ENCODE measurements at regions not wholly inside any gene's neighbourhood (a gene's known extent, or its start where the extent isn't known, plus 50 kb on each side); places are given as distances from the start of the nearest gene placed in this dataset.
"Not testable (repeated sequence)": the region's sequence is repeated elsewhere in the genome, so short reads cannot be mapped to it uniquely, and the experiment has no call there.

DNA sequence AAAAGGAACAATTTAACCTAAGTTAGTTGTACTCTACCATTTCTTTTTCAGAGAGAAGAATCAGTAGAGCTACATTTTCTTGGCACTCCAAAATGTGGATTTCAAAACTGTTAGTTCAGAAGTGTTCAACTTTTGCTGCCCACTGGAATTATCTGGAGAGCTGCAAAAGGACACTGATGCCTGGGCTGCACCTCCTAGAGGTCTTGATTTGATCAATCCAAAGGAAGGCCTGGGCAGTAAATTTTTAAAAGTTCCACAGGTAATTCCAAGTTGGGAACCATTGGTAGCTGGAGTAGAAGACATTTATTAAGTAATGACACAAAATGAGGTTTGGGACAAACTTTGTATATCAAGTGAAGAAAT is 79.3 kb upstream of the HMCN1 start:
- no peak for DNase-seq (ENCODE audit: low read depth)
- TF ChIP-seq, protein P1, sequence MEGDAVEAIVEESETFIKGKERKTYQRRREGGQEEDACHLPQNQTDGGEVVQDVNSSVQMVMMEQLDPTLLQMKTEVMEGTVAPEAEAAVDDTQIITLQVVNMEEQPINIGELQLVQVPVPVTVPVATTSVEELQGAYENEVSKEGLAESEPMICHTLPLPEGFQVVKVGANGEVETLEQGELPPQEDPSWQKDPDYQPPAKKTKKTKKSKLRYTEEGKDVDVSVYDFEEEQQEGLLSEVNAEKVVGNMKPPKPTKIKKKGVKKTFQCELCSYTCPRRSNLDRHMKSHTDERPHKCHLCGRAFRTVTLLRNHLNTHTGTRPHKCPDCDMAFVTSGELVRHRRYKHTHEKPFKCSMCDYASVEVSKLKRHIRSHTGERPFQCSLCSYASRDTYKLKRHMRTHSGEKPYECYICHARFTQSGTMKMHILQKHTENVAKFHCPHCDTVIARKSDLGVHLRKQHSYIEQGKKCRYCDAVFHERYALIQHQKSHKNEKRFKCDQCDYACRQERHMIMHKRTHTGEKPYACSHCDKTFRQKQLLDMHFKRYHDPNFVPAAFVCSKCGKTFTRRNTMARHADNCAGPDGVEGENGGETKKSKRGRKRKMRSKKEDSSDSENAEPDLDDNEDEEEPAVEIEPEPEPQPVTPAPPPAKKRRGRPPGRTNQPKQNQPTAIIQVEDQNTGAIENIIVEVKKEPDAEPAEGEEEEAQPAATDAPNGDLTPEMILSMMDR (IDR thresholded peaks at IDR 0.05; ENCODE audit: control insufficient read depth, extremely low read depth, insufficient read depth) = no peak
- no peak overlapping the region for H3K4me3 ChIP-seq (ENCODE audit: low read depth, low read length)

DNA sequence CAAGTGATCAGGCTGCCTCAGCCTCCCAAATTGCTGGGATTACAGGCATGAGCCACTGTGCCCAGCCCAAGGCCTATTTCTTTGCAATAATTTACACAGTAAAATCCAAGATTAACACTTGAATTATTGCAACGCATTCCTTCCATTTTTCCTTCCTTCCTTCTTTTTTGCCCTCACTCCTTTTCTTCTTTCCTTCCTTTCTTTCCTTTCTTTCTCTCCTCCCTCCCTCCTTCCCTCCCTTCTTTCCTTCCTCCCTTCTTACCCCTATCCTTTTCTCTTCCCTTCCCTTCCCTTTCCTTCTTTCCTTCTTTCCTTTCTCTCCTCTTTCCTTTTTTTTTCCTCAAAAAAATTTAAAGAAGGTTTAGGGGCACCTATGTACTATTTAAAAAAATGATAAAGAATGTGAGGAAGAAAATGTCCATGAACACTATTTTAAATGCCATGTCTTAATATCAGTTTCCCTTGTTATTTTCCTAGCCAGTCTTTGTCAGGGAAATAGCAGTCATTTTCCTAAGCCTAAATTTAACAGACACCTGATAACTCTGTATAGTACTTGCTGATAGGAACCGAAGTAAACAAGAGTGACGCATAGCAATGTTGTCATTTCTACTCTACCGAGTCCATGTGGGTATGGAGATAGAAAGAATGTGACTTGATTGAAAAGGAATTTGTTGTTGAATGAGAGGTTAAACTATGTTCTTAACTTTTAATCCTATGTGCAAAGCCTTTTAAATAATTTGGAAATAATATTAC is 79.8 kb upstream of the HMCN1 start:
- TF ChIP-seq, protein P1 (IDR thresholded peaks at IDR 0.05; ENCODE audit: control insufficient read depth, extremely low read depth, insufficient read depth) = no peak
- no peak overlapping the region for H3K4me3 ChIP-seq (ENCODE audit: low read depth, low read length)
- DNase-seq (ENCODE audit: low read depth) = no peak

- H3K4me3 ChIP-seq (ENCODE audit: low read depth, low read length) = no peak overlapping the region
- DNase-seq (ENCODE audit: low read depth) = no peak
- TF ChIP-seq, protein P1 (IDR thresholded peaks at IDR 0.05; ENCODE audit: control insufficient read depth, extremely low read depth, insufficient read depth) = no peak
Observed at GRCh38 chr1:185653615-185654014, 80.6 kb upstream of the HMCN1 start.

- H3K4me3 ChIP-seq (ENCODE audit: low read depth, low read length) = no peak overlapping the region
- no peak for DNase-seq (ENCODE audit: low read depth)
- TF ChIP-seq, protein P1 (IDR thresholded peaks at IDR 0.05; ENCODE audit: control insufficient read depth, extremely low read depth, insufficient read depth) = peak; percentile 22; the same call in 1 of the 2 replicates
Observed at GRCh38 chr1:185652348-185652747, 81.8 kb upstream of the HMCN1 start.

GRCh38 chr1:185650602-185651230 is 83.5 kb upstream of the HMCN1 start:
- DNase-seq (ENCODE audit: low read depth) = no peak
- H3K4me3 ChIP-seq (ENCODE audit: low read depth, low read length) = no peak overlapping the region
- TF ChIP-seq, protein P1 (IDR thresholded peaks at IDR 0.05; ENCODE audit: control insufficient read depth, extremely low read depth, insufficient read depth) = no peak

DNA sequence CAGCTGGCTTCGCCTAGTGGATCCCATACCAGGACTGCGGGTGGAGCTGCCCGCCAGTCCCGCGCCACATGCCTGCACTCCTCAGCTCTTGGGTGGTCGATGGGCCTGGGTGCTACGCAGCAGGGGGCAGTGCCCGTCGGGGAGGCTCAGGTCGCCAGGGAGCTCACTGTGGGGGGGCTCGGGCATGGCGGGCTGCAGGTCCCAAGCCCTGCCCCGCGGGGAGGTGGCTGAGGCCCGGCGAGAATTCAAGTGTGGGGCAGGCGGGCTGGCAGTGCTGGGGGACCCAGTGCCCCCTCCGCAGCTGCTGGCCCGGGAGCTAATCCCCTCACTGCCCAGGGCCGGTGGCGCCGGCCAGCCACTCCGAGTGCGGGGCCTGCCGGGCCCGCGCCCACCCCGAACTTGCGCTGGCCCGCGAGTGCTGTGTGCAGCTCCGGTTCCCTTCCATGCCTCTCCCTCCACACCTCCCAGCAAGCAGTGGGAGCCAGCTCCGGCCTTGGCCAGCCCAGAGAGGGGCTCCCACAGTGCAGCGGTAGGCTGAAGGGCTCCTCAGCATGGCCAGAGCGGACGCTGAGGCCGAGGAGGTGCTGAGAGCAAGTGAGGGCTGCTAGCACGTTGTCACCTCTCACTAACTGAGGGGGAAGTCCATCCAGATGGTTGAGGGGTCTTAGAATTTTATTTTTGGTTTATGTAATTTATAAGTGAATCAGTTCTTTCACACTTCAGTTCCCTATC is 85.2 kb upstream of the HMCN1 start:
- H3K4me3 ChIP-seq (ENCODE audit: low read depth, low read length) = no peak overlapping the region
- no peak for DNase-seq (ENCODE audit: low read depth)
- TF ChIP-seq, protein P1 (IDR thresholded peaks at IDR 0.05; ENCODE audit: control insufficient read depth, extremely low read depth, insufficient read depth) = no peak

DNA sequence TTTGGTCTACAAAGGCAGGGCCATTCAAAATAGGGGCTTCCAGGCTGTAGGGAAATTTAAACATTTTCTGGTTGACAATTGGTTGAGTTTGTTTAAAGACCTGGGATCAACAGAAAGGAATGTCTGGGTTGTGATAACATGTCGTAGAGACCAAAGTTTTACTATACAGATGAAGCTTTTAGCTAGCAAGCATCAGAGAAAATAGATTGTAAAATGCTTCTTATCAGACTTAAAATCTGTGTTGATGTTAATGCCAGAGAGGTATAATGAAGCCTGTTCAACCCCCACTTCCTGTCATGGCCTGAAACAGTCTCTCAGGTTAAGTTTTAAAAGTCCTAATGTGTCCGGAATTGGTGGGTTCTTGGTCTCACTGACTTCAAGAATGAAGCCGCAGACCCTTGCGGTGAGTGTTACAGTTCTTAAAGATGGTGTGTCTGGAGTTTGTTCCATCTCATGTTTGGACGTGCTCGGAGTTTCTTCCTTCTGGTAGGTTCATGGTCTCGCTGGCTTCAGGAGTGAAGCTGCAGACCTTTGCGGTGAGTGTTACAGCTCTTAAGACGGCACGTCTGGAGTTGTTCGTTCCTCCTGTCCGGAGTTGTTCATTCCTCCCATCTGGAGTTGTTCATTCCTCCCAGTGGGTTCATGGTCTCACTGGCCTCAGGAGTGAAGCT is 86.5 kb upstream of the HMCN1 start:
- H3K4me3 ChIP-seq (ENCODE audit: low read depth, low read length); DNase-seq (ENCODE audit: low read depth): not testable (repeated sequence)
